ENCODE measurements at regions not wholly inside any gene's neighbourhood (a gene's known extent, or its start where the extent isn't known, plus 50 kb on each side); places are given as distances from the start of the nearest gene placed in this dataset.

- no peak for DNase-seq
Measured at GRCh38 chr2:238963161-238963970, 115.5 kb downstream of the TWIST2 start.

DNA sequence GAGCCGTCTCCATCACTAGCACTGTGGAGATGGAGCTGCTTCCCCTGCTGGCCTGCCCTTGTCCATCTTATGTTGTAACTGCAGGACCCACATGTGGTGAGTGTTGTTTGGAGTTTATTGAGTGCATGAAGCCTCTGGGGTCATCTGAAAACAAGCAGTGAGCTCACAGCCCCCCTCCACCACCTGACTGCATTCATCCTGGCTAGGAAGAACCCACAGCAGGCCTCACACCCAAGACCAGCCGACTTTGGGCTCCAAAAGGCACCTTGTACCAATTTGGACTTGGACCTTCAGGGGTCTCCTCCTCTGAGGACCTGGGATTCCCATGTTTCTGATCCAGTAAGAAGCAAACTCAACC is 116.1 kb downstream of the TWIST2 start:
- DNase-seq: no peak

DNA sequence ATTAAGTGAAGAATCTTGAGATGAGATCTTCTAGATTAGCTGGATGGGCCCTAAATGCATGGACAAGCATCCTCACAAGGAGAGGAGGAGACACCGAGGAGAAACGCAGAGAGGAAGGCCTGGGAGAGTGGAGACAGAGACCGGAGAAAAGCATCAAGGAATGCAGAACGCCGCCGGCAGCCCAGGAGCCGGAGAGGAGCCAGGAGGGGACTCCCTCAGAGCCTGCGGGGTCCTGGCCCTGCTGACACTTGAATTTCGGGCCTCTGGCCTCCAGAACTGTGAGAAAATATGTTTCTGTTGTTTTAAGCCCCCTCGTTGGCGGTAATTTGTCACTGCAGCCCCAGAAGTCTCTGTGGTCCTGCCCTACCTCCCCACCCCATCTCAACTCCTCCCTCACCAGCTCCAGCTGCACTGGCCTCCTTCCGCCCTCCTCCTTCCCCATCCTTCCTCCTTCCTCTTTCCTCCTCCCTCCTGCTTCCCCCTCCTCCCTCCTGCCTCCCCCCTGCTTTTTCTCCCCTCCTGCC is 116.7 kb downstream of the TWIST2 start:
- DNase-seq: no peak

GRCh38 chr2:238965371-238966071 is 117.6 kb downstream of the TWIST2 start:
- DNase-seq: no peak

DNA sequence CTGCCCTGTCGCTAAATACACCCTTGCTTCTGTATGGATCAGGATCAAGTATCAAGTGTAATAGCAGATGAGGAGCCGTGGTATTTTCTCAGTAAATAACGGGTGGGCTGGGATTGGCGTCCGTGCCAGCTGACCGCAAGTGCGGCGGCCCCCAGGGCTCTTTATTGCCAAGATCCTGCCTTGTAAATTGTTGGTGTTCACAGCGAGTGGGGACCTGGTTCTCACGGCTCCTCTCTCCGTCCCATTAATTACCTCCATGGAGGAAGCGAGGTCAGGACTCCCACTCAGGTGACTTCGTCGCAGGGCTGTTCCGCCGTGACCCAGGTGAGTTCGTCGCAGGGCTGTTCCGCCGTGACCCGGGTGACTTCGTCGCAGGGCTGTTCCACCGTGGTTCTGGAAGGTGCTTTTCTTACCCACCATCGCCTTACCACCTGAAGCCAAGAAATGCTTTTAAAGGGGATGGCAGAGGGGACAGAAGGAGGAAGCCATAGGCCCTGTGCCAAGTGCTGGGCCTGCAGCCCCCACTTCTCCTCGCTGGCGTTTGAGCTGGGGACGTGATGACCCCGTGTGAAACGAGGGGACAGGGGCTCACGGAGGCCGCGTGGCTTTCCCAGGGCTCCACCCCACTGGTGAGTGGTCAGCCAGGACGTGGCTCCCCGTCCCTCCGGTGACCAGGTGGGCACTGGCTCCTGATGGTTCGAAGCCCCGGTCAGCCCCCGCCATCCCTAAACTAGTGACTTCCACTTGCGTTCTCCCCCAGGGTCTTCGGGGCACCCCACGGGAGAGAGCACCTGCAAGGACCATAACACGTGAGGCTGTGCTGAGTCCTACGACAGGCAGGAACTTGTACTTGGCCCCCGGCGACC is 118.4 kb downstream of the TWIST2 start:
- DNase-seq: no peak

DNA sequence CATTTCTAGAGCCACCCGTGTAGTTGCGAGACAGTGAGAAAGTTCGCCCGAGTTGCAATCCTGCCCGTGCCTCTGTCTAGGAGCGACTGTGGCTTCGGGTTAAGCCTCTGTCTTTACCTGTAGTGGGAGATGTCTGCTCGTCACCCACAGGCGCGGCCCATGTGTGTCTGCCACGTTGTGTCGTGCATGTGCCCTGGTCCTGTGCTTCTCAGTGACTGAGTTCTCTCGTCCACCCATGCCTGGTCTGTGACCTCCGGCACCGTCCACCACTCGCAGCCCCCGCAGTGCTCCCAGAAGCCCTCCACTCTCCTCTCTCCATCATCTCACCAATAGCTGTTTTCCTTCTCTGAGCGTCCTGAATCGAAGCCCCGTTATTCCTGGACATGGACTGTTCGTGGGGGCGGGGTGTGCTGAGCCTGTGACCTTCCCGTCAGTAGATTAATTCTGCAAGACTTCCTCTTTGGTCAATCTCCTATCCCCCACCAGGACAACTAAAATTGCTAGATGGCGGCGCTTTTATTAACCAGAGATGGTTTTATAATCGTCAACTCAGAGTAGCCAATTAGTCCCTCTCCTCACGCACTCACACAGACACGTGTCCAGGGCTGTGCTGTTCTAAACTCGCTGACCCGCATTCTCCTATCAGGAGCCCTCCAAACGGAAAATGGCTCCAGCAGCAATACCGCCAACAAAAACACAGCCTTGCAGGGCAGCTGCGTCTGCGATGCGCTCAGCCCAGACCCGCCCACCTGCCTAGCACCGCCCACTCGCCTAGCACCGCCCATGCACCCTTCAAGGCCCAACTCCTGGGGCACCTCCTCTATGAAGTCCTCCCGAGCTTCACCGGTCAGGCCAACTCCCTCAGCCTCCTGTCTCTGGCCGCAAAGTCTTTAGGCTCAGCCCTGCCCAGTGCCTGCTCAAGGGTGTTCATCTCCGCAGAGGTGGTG is 119.4 kb downstream of the TWIST2 start:
- no peak for DNase-seq

- DNase-seq: no peak
Measured at GRCh38 chr2:238967978-238968360, 120.1 kb downstream of the TWIST2 start.

GRCh38 chr2:238968616-238969384 is 120.9 kb downstream of the TWIST2 start:
- no peak for DNase-seq

DNA sequence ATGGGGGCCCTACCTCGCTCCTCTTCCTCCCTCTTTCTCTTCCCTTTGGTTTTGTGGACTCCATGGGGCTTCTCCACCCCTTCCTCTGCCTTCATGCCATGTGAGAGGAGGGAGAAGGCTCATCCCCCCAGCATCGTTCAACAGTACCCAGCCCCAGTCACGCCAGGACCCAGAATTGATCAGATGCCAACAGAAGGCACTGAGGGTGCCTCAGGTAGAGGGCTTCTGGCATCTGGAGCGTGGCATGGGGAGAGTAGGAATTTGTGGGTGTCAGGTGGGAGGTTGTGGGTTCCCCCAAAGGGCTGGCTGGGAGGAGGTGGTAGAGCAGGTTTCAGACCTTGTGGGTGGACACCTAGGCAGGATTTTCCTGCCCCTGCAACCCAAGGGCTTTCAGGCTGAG is 122.0 kb downstream of the TWIST2 start:
- no peak for DNase-seq

DNA sequence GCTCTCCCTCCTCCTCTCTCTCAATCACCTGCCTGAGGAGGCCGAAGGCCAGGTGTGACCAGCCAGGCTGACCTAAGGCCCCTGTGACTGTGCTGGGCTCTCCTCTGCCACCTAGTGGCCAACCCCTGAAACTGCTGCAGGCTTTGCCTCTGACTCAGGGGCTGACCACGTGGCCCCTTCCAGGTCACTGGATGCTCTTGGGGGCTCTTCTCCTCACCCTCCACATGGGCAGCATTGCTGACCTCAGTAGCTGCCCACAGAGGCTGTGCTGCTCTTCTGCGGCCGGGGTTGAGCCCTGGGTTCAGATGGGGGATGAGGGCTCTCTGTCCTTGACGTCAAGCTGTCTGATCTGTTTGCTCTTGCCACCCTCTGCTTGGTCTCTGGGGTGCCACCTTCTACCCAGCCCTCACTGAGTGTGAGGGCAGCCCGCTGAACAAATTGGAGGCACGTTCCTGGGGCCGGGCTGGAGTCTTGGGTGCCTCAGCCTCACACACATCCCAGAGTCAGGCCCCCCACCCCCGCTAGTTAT is 122.7 kb downstream of the TWIST2 start:
- peak; percentile 60 for DNase-seq

DNA sequence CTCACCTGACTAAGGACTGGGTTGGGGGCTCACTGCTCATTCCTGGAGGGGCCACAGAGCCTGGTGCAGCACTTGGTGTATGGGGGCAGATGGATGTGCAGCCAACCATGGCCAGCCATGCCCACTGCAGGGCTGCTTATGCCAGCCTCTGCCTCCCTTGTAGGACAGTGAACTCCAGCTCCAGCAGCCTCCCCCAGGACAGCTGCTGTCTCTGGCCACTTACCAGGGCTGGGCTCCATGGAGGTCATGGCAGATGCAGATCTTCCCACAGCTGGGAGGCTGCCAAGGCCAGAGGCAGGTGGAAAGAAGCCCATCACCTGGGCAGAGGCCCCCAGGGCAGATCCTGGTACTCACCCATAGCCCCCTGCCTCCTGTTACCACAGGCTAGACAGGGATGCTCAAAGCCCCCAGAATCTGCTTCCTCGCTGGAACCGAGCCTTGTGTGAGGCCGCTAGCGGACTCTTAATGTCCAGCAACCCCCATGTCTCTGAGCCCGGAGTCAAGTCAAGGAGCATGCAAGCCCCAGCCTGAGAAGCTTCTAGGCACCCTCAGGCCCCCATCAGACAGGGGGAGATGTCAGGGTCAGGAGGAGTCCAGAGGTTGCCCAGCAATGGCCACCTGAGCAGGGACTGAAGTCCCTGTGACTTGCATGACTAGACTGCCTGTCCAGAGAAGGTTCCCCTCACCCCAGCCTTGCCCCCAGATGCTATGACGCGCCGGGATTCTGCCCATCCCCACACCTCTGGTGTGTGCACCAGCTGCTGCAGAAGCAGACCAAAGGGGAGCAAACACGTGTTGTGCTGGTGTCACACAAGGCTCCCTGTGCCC is 123.6 kb downstream of the TWIST2 start:
- no peak for DNase-seq

DNA sequence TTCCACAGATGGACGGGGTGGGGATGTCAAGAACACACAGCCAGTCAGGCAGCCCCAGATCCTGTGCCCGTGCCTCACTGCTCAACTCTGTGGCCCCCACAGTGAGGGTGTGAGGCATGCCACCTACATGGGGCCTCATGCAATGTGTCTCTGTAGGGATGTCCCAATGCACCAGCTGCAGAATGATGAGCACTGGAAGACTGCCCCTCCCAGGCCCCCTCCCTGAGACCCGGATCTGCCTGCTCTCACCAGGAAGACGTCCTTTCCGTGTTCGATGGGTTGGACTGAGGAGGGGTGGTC is 124.2 kb downstream of the TWIST2 start:
- no peak for DNase-seq

DNA sequence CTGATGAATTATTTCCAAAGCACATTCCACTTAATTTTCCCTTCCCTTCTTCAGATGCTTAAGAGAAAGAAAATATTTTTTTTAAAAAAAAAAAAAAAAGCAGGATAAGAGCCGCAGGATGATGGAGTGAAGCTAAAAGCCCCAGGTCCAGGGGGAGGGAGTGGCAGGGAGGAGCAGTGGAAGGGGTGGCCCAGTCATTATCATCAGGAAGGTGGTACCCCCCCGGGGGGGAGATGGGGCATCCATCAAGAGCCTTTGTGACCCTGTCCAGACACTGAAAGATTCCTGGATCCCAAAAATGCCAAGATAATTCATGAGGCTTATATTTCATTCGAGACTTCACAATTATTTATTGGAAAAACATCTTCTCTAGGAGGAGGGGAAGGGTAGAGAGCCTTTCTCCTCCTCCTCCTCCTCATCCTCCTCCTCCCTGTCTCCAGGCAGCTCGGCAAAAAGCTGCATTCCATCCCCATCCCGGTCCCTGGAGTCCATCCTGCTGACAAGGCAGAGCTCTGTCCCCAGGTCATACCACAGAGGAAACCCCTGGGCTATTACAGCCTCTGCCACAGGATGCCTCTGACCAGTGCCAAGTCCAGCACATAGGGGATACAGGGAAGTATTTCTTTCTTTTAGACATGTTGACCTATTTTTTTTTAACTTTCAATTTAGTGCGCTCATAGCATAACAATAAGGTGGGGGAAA is 125.3 kb downstream of the TWIST2 start:
- no peak for DNase-seq

GRCh38 chr2:238974081-238974480 is 126.2 kb downstream of the TWIST2 start:
- no peak for DNase-seq

DNA sequence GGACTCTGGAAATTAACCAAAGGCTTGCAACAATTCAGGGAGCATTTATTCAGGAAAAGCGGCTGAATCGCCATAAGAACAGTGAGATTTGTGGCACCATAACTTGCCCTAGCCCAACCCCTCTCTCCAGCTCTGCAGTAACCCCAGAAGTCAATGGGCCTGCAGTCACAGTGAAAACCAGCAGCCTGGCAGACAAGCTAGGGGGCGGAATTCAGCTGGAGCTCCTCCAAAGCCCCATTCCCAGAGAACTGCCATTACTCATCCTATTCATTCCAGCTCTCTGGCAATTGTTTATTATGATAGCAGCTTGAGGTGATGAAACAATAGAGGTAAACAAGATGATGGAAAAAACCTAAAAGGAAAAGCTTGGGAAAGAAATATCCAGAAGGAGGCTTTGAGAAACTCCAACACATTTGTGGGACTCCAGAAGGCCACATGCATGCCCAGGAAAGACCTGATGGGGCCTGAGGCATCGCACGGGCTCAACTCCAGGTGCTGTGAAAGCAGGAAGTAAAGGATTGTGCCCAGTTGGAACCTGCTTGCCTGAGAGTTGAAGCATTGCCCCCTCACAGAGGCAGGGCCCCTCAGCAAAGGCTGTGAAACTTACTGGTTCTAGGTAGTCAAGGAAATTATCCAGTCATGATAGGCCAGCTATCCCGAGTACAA is 126.7 kb downstream of the TWIST2 start:
- no peak for DNase-seq

DNA sequence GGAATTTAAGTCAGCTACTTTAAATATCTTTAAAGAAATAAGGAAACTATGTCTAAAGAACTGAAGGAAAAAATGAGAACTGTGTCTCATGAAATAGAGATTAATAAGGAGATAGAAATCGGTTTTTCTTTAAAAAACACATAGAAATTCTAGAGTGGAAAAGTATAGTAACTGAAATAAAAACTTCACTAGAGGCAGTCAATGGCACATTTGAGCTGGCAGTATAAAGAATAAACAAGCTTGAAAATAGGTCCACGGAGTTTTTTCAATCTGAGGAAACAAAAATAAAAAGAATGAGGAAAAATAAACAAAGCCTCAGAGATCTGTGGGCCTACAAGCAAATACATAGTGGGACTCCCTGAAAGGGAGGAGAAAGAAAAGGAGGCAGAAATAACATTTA is 127.5 kb downstream of the TWIST2 start:
- no peak for DNase-seq

- DNase-seq: no peak
Measured at GRCh38 chr2:238978497-238978896, 130.6 kb downstream of the TWIST2 start.

DNA sequence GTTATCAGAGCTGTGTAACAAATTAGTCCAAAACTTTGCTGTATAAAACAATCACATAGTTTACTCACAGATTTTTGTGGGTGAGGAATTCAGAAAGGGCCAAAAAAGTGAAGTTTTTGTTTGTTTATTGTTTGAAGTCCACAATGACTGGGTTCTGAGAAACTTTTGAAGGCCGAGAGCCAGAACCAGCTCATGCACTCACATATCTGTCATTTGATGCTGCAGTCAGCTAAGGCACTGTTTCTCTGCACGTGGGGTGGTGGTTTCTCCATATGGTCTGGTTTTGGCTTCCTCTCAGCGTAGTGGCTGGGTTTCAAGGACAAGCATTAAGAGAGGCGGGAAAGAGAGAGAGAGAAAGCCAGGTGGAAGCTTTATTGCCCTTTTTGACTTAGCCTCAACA is 131.8 kb downstream of the TWIST2 start:
- no peak for DNase-seq

DNA sequence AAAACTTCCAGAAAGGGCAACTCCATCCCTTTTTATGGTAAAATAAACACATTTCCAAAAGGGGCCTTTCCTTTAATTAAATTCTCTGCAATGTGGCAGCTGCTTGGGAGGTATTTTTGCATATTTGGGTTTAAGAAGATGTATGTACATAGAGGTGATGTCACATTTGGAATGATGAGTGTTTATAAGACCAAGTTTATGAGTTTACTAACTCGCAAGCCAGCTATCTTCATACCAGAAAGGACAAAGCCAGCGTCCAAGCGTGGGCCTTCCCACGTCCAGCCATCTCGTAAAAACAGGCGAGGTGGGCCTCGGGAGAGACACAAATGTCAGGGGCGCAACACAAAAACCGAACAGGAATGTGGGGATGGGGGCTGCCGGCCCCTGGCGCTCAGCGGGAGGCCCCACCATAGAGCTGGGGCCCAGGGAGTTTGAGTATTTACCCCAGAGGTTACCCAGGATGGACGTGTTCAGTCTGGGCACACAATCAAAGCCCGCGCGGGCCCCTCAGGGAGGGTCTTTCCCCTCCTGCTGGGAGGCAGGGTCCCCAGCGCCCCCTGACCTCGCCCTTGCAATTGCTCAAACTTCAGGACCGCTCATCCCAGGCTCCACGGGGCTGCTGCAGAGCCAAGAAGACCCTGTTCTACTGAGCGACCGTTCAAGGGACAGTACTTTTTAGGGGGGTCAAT is 137.3 kb downstream of the TWIST2 start:
- no peak for DNase-seq

All from activated CD4-positive, alpha-beta T cell treated with anti-CD3 and anti-CD28 coated beads, Interleukin-10, Interleukin-2, amounts not matched to agents 100 ng/mL and 50 ng/mL, durations not matched to agents 16 hours and 8 hours (primary cell).